Peyer's patch (tissue), 4 donors: ENCODE measurements at regions not wholly inside any gene's neighbourhood (a gene's known extent, or its start where the extent isn't known, plus 50 kb on each side); places are given as distances from the start of the nearest gene placed in this dataset.

Source experiments
- CTCF ChIP-seq, 6 experiments: fragments of 450-650 bp in 4 of 6; fragments of 200-600 bp in 2 of 6; sonication (generic) in 1 of 6; IDR thresholded peaks; one replicate each; pipeline ENCODE4 v1.5.1; 2017 to 2019; ENCODE audit warnings: antibody characterized with exemption in 6 of 6, mild to moderate bottlenecking in 3 of 6, moderate library complexity in 1 of 6
- POLR2A ChIP-seq, 2 donors: fragments of 450-650 bp; IDR thresholded peaks; one replicate each; pipeline ENCODE4 v1.5.1; 2017; ENCODE audit warnings: antibody characterized with exemption in 2 of 2, mild to moderate bottlenecking in 2 of 2, moderate library complexity in 2 of 2

- TF ChIP-seq CTCF (IDR thresholded peaks at IDR 0.05) (no peak), POLR2A (IDR thresholded peaks at IDR 0.05) (no peak)
Measured at GRCh38 chr1:60367532-60367931, 294.0 kb upstream of the C1orf87 start.
